Epithelial cell of esophagus (primary cell): ENCODE measurements at regions not wholly inside any gene's neighbourhood (a gene's known extent, or its start where the extent isn't known, plus 50 kb on each side); places are given as distances from the start of the nearest gene placed in this dataset.
A peak's percentile ranks its signal among the peaks of the same experiment; 100 is the strongest.

Experiments used
- DNase-seq: peaks from one replicate; pipeline ENCODE4 v3.0.0; 2010; ENCODE audit warnings: low read depth
- H3K4me3 ChIP-seq: 2 replicates; pipeline ENCODE4 v1.5.1; 2011; ENCODE audit warnings: mild to moderate bottlenecking, low read length, control low read depth
- TF ChIP-seq, protein P1 (sequence below): IDR thresholded peaks from 2 replicates; pipeline ENCODE4 v1.5.1; 2011; ENCODE audit warnings: low read depth, mild to moderate bottlenecking, low read length, control low read depth, inconsistent platforms; ENCODE audit not compliant: insufficient read depth; ENCODE audit errors: missing control alignments

DNA sequence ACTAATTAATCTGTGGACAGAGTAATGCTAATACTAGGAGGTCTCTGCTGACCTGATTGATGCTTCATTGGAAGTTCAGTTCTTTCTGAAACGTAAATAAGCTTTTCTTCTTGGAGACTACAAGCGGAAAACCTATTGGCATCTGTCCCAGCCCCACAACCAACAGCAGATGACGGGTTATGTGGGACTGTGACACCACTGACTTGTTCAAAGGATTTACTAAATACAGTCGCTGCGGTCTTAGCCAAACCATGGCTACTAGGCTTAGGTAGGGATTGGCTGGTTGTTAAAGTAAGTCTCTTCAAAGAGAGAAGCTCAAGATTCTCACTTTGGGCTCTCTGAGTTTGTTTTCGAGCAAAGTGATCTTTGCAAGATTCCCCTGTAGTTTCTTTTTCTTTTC, 68.3 kb downstream of the HYCC1 start:
- H3K4me3 ChIP-seq, result no peak overlapping the region
- TF ChIP-seq, protein P1, sequence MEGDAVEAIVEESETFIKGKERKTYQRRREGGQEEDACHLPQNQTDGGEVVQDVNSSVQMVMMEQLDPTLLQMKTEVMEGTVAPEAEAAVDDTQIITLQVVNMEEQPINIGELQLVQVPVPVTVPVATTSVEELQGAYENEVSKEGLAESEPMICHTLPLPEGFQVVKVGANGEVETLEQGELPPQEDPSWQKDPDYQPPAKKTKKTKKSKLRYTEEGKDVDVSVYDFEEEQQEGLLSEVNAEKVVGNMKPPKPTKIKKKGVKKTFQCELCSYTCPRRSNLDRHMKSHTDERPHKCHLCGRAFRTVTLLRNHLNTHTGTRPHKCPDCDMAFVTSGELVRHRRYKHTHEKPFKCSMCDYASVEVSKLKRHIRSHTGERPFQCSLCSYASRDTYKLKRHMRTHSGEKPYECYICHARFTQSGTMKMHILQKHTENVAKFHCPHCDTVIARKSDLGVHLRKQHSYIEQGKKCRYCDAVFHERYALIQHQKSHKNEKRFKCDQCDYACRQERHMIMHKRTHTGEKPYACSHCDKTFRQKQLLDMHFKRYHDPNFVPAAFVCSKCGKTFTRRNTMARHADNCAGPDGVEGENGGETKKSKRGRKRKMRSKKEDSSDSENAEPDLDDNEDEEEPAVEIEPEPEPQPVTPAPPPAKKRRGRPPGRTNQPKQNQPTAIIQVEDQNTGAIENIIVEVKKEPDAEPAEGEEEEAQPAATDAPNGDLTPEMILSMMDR, result no peak
- no peak for DNase-seq

DNA sequence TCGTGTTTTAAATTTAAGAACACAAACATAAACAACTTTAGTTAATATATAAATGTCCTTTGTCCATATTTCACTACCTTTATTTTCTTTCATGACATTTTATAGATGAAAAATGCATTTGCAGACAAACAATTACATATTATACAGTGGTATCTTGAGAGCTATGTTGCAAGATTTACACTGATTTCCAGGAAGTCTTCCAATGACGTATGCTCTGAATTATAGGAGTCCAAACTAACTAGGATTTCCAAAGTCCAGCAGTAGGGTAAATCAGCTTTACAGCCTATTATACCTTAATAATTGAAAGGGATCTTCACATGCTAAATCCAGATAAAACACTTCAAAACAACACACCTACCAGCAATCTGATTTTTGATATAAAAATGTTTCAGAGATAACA, 69.4 kb downstream of the HYCC1 start:
- no peak overlapping the region for H3K4me3 ChIP-seq
- no peak for DNase-seq
- TF ChIP-seq, protein P1, result no peak

DNA sequence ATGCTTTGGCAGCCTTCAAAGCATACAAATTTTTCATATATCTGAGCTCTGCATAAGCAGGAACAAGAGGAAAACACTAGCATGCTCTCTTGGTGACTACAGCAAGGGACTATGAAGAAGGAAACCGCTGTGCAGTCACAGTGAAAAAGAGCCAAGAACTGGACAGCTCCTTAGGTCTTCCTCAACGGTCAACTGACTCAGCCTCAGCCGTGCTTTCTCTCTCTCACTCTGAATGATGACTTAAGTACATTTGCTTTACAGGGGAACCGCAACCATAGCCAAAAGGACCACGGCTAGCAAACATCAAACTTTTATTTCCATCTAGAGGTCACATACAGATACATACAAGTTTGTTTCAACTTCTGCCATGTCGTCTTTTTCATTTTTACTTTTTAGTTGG, 69.9 kb downstream of the HYCC1 start:
- peak; percentile 23 for DNase-seq
- TF ChIP-seq, protein P1, result no peak
- H3K4me3 ChIP-seq, result no peak overlapping the region

DNA sequence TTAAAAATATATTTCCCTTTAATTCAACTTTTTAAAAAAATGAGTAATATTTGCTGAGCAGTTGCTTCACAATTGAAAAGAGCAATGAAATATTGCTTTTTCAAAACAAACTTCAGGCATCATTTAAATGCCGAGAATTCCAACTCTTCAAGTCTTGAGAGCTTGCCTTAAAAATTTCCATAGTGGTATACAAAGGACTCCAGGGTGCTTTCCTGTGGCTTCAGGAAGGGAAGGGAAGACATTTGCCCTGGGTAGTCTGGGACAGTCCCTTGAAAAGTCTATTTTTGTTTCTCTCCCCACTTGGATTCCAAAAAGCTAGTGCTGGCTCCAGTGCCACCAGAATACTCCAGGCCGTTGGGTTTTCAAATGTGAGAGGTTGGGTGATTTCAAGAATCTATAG, 71.7 kb downstream of the HYCC1 start:
- TF ChIP-seq, protein P1, result no peak
- no peak overlapping the region for H3K4me3 ChIP-seq
- DNase-seq, result no peak

DNA sequence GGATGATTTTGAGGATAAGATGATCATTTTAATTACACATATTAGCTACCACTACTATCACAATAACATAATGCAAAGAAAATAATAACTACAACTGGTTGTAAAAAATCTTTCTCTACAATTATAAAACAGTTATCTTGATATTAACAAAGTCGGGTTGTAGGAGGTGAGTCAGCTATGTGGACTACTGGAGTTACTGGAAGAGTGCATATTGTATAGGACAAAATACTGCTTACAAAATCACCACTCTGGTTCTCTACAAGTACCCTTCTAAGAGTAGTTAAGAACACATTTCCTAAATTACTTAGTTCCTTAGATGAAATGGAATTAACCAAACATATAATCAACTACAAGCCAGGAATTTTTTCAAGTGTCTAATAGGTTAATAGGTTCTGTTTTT, 74.1 kb downstream of the HYCC1 start:
- no peak overlapping the region for H3K4me3 ChIP-seq
- DNase-seq, result no peak
- TF ChIP-seq, protein P1, result no peak

DNA sequence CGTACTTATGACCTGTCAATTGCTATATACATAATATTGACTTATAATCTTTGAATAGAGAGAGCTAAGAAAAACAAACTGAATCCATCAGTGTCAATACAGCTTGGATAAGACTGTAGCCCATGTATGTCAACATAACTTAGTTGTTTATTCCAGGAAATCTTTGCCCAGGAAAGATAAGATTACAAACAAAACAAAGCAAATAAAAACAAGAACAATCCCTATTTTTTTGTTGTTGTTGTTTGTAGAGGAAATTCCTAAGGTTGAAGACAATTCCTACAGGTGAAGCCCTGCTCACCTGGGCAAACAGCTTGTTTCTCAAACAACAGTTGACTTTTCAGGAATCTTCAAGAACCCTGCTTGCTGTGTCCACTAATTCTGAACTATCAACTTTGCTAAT, 76.0 kb downstream of the HYCC1 start:
- no peak for DNase-seq
- TF ChIP-seq, protein P1, result no peak
- H3K4me3 ChIP-seq, result no peak overlapping the region

DNA sequence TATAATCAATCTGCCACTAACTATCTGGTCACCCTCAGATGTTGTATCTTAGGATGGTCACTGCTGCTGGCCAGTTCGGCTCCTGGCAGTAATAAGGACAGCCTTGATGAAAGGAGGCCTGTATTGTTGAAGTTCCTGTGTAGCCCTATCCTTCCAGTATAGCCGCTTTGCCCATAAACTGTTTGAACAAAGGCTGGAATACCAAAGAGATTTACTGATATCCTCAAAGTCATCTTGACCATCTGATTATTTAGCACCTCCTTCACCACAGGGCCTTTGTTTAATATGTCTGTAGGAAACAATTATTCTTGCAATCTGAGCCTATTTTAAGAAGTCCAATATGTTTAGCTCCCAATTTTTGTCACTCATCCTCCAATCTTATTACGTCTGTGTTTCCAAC, 77.7 kb downstream of the HYCC1 start:
- no peak for DNase-seq
- TF ChIP-seq, protein P1, result no peak
- H3K4me3 ChIP-seq, result no peak overlapping the region
